WERI-Rb-1 (cell line): ENCODE measurements at regions not wholly inside any gene's neighbourhood (a gene's known extent, or its start where the extent isn't known, plus 50 kb on each side); places are given as distances from the start of the nearest gene placed in this dataset.

Experiments used
- DNase-seq: peaks from one replicate; pipeline ENCODE4 v3.0.0-alpha.2; 2020
- H3K27ac ChIP-seq: fragments of 250-450 bp; sonication (Bioruptor Pico); 2 replicates; pipeline ENCODE4 v1.5.1; 2020; ENCODE audit warnings: mild to moderate bottlenecking, moderate library complexity
- H3K27me3 ChIP-seq: fragments of 250-450 bp; sonication (Bioruptor Pico); 2 replicates; pipeline ENCODE4 v1.5.1; 2021; ENCODE audit warnings: mild to moderate bottlenecking, low read depth, moderate library complexity; ENCODE audit not compliant: insufficient read depth, severe bottlenecking
- H3K36me3 ChIP-seq: fragments of 250-450 bp; sonication (Bioruptor Pico); 2 replicates; pipeline ENCODE4 v1.5.1; 2020; ENCODE audit warnings: mild to moderate bottlenecking, moderate library complexity
- H3K4me3 ChIP-seq: 2 replicates; pipeline ENCODE4 v1.5.1; 2011; ENCODE audit warnings: low read depth, mild to moderate bottlenecking, control low read depth, low read length
- H3K9me3 ChIP-seq: fragments of 250-450 bp; sonication (Bioruptor Pico); 2 replicates; pipeline ENCODE4 v1.5.1; 2021; ENCODE audit warnings: mild to moderate bottlenecking, moderate library complexity; ENCODE audit not compliant: severe bottlenecking
- CTCF ChIP-seq: IDR thresholded peaks from 2 replicates; pipeline ENCODE4 v1.5.1; 2011; ENCODE audit warnings: low read depth, mild to moderate bottlenecking, control low read depth, inconsistent platforms, low read length

- no peak for TF ChIP-seq CTCF
- H3K4me3 ChIP-seq = no peak overlapping the region
- no peak for DNase-seq
- H3K36me3 ChIP-seq = no peaks in the 10 kb centered on the region
- H3K27me3 ChIP-seq = peaks cover 22% of the 10 kb centered on the region
- H3K9me3 ChIP-seq = no peaks in the 10 kb centered on the region
- no peak overlapping the region for H3K27ac ChIP-seq
These were observed 84.4 kb upstream of the SLC5A12 start for GRCh38 chr11:26806219-26806618.

GRCh38 chr11:26820739-26821138 is 98.9 kb upstream of the SLC5A12 start:
- Histone ChIP-seq H3K4me3 (no peak overlapping the region), H3K27ac (no peak overlapping the region), H3K27me3 (peaks cover 31% of the 10 kb centered on the region), H3K9me3 (peaks cover 6% of the 10 kb centered on the region), H3K36me3 (no peaks in the 10 kb centered on the region)
- no peak for DNase-seq
- no peak for TF ChIP-seq CTCF

GRCh38 chr11:26823963-26824362 is 102.1 kb upstream of the SLC5A12 start:
- Histone ChIP-seq H3K4me3 (no peak overlapping the region), H3K9me3 (peaks cover 6% of the 10 kb centered on the region), H3K27me3 (peaks cover 24% of the 10 kb centered on the region), H3K27ac (no peak overlapping the region), H3K36me3 (no peaks in the 10 kb centered on the region)
- no peak for TF ChIP-seq CTCF
- no peak for DNase-seq

GRCh38 chr11:26827567-26828081 is 105.8 kb upstream of the SLC5A12 start:
- Histone ChIP-seq H3K27me3 (peaks cover 9% of the 10 kb centered on the region), H3K9me3 (peaks cover 6% of the 10 kb centered on the region), H3K27ac (no peak overlapping the region), H3K36me3 (no peaks in the 10 kb centered on the region), H3K4me3 (no peak overlapping the region)
- no peak for DNase-seq
- TF ChIP-seq CTCF = no peak

- TF ChIP-seq CTCF = no peak
- H3K36me3 ChIP-seq = no peaks in the 10 kb centered on the region
- no peak overlapping the region for H3K4me3 ChIP-seq
- no peak for DNase-seq
- H3K9me3 ChIP-seq = peaks cover 6% of the 10 kb centered on the region
- no peak overlapping the region for H3K27ac ChIP-seq
- peaks cover 11% of the 10 kb centered on the region for H3K27me3 ChIP-seq
These were observed 106.4 kb upstream of the SLC5A12 start for GRCh38 chr11:26828288-26828687.

GRCh38 chr11:26830218-26830617 is 108.4 kb upstream of the SLC5A12 start:
- H3K27me3 ChIP-seq = peaks cover 11% of the 10 kb centered on the region
- TF ChIP-seq CTCF = no peak
- no peak overlapping the region for H3K4me3 ChIP-seq
- H3K27ac ChIP-seq = no peak overlapping the region
- H3K9me3 ChIP-seq = no peaks in the 10 kb centered on the region
- no peaks in the 10 kb centered on the region for H3K36me3 ChIP-seq
- no peak for DNase-seq
